Putamen (tissue), 1 donor: ENCODE measurements at regions not wholly inside any gene's neighbourhood (a gene's known extent, or its start where the extent isn't known, plus 50 kb on each side); places are given as distances from the start of the nearest gene placed in this dataset.
"Not testable (repeated sequence)": the region's sequence is repeated elsewhere in the genome, so short reads cannot be mapped to it uniquely, and the experiment has no call there.

Experiments used
- DNase-seq: peaks from one replicate; pipeline ENCODE4 v3.0.0-alpha.2; 2016; ENCODE audit warnings: low spot score

GRCh38 chr1:188749275-188749674, 1728.4 kb downstream of the BRINP3 start:
- not testable (repeated sequence) for DNase-seq

- DNase-seq = not testable (repeated sequence)
These were observed 1725.6 kb downstream of the BRINP3 start for GRCh38 chr1:188752027-188752426.

- not testable (repeated sequence) for DNase-seq
These were observed 1719.9 kb downstream of the BRINP3 start for GRCh38 chr1:188757747-188758146.

- DNase-seq = no peak
These were observed 1716.4 kb downstream of the BRINP3 start for GRCh38 chr1:188761226-188761625.

- no peak for DNase-seq
These were observed 1715.4 kb downstream of the BRINP3 start for GRCh38 chr1:188762166-188762743.

GRCh38 chr1:188763541-188763940, 1714.1 kb downstream of the BRINP3 start:
- DNase-seq = no peak

- DNase-seq = no peak
These were observed 1708.5 kb downstream of the BRINP3 start for GRCh38 chr1:188769181-188769580.

GRCh38 chr1:188769936-188770335, 1707.7 kb downstream of the BRINP3 start:
- no peak for DNase-seq

GRCh38 chr1:188778578-188778977, 1699.1 kb downstream of the BRINP3 start:
- DNase-seq = no peak

- DNase-seq = no peak
These were observed 1695.3 kb downstream of the BRINP3 start for GRCh38 chr1:188782220-188782841.

GRCh38 chr1:188794969-188795368, 1682.7 kb downstream of the BRINP3 start:
- DNase-seq = no peak

- not testable (repeated sequence) for DNase-seq
These were observed 1665.5 kb downstream of the BRINP3 start for GRCh38 chr1:188812153-188812552.

- not testable (repeated sequence) for DNase-seq
These were observed 1664.7 kb downstream of the BRINP3 start for GRCh38 chr1:188812836-188813573.

- no peak for DNase-seq
These were observed 1659.8 kb downstream of the BRINP3 start for GRCh38 chr1:188817814-188818213.

GRCh38 chr1:188822248-188822647, 1655.4 kb downstream of the BRINP3 start:
- DNase-seq = no peak

GRCh38 chr1:188825471-188825870, 1652.2 kb downstream of the BRINP3 start:
- no peak for DNase-seq

- no peak for DNase-seq
These were observed 1650.9 kb downstream of the BRINP3 start for GRCh38 chr1:188826800-188827199.

- DNase-seq = no peak
These were observed 1650.3 kb downstream of the BRINP3 start for GRCh38 chr1:188827400-188827799.

GRCh38 chr1:188841111-188841696, 1636.5 kb downstream of the BRINP3 start:
- DNase-seq = not testable (repeated sequence)

- DNase-seq = no peak
These were observed 1631.2 kb downstream of the BRINP3 start for GRCh38 chr1:188846468-188846867.

GRCh38 chr1:188857526-188858087, 1620.1 kb downstream of the BRINP3 start:
- no peak for DNase-seq

GRCh38 chr1:188867614-188868013, 1610.0 kb downstream of the BRINP3 start:
- DNase-seq = no peak

- no peak for DNase-seq
These were observed 1606.5 kb downstream of the BRINP3 start for GRCh38 chr1:188871164-188871563.
